ACC112 (cell line): ENCODE measurements at regions not wholly inside any gene's neighbourhood (a gene's known extent, or its start where the extent isn't known, plus 50 kb on each side); places are given as distances from the start of the nearest gene placed in this dataset.

Experiments used
- H2AFZ ChIP-seq: fragments of 200-600 bp; sonication (generic); one replicate; pipeline ENCODE4 v1.6.0; 2017; ENCODE audit warnings: antibody characterized with exemption, low read length; ENCODE audit not compliant: unreplicated experiment
- H3K27ac ChIP-seq: fragments of 200-600 bp; sonication (generic); 2 replicates; pipeline ENCODE4 v1.5.1; 2014; ENCODE audit warnings: low read depth, mild to moderate bottlenecking, antibody characterized with exemption, low read length, moderate library complexity
- H3K27me3 ChIP-seq: fragments of 200-600 bp; sonication (generic); 2 replicates; pipeline ENCODE4 v1.6.1; 2014; ENCODE audit warnings: mild to moderate bottlenecking, antibody characterized with exemption, low read length, moderate library complexity, mixed read lengths; ENCODE audit not compliant: insufficient read depth
- H3K36me3 ChIP-seq: fragments of 200-600 bp; sonication (generic); 2 replicates; pipeline ENCODE4 v1.6.1; 2016; ENCODE audit warnings: mild to moderate bottlenecking, antibody characterized with exemption, low read length, moderate library complexity, mixed read lengths; ENCODE audit not compliant: insufficient read depth
- H3K4me1 ChIP-seq: fragments of 200-600 bp; sonication (generic); one replicate; pipeline ENCODE4 v1.6.1; 2016; ENCODE audit warnings: low read length, mixed read lengths; ENCODE audit not compliant: insufficient read depth, unreplicated experiment, control insufficient read depth
- H3K4me3 ChIP-seq: fragments of 200-600 bp; sonication (generic); 2 replicates; pipeline ENCODE4 v1.5.1; 2014; ENCODE audit warnings: mild to moderate bottlenecking, low read depth, low read length
- H3K79me2 ChIP-seq: fragments of 200-600 bp; sonication (generic); one replicate; pipeline ENCODE4 v1.6.0; 2016; ENCODE audit warnings: low read length; ENCODE audit not compliant: control insufficient read depth, unreplicated experiment, insufficient read depth

DNA sequence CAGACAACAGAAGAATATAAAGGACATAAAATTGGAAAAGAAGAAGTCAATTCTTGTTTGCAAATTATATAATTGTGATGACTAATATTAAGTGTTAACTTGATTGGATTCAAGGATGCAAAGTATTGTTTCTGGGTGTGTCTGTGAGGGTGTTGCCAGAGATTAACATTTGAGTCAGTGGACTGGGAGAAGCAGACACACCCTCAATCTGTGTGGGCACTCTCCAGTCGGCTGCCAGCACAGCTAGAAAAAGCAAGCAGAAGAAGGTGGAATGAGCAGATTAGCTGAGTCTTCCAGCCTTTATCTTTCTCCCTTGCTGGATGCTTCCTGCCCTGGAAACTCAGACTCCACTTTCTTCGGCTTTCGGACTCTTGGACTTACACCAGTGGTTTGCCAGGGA, 51.7 kb downstream of the UBE2NL start:
- H2AFZ ChIP-seq, result no peak overlapping the region
- H3K27ac ChIP-seq, result no peak overlapping the region
- no peaks in the 10 kb centered on the region for H3K4me1 ChIP-seq
- H3K27me3 ChIP-seq, result no peaks in the 10 kb centered on the region
- no peaks in the 10 kb centered on the region for H3K36me3 ChIP-seq
- H3K4me3 ChIP-seq, result no peak overlapping the region
- no peaks in the 10 kb centered on the region for H3K79me2 ChIP-seq

- H3K27me3 ChIP-seq, result no peaks in the 10 kb centered on the region
Measured at GRCh38 chrX:143940119-143940518, 56.2 kb downstream of the UBE2NL start.

DNA sequence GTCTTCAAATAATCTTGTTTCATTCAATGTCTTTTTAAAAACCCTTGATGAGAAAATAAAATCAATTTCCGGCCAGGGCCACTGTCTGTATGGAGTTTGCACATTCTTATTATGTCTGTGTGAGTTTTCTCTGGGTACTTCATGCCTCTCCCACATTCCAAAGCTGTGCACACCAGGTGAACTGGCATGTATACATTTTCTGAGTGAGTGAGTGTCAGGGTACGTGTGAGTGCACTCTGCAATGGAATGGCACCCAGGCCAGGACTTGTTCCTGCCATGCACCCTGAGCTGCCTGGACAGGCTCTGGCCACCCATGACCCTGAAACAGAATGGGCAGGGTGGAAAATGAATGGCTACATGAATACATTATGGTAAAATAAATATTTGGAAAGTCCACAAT, 61.3 kb downstream of the UBE2NL start:
- no peak overlapping the region for H3K27ac ChIP-seq
- no peaks in the 10 kb centered on the region for H3K4me1 ChIP-seq
- H3K79me2 ChIP-seq, result no peaks in the 10 kb centered on the region
- no peaks in the 10 kb centered on the region for H3K27me3 ChIP-seq
- H2AFZ ChIP-seq, result no peak overlapping the region
- H3K4me3 ChIP-seq, result no peak overlapping the region
- H3K36me3 ChIP-seq, result no peaks in the 10 kb centered on the region

More at GRCh38 chrX:143940119-143940518, 56.2 kb downstream of the UBE2NL start:
- H3K4me3 ChIP-seq, result no peak overlapping the region
- no peaks in the 10 kb centered on the region for H3K79me2 ChIP-seq
- no peak overlapping the region for H3K27ac ChIP-seq
- no peaks in the 10 kb centered on the region for H3K4me1 ChIP-seq
- H2AFZ ChIP-seq, result no peak overlapping the region
- no peaks in the 10 kb centered on the region for H3K36me3 ChIP-seq

DNA sequence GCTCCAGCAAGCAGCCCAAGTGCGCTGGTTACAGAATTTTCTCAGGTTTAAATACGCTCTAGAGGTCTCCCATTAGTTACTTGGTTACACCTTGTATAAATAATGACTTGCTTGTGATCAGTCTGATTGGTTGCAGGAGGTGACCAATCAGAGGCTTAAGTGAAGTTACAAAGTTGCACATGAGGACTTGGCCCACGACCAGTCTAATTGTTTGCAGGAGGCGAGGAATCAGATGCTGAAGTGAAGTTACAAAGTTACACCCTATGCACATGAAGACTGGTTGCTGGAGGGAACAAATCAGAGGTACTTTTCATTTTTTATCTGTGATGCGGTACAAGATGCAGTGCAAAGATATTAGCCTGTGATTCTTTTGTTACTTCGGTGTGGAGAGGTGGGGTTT, 80.7 kb downstream of the UBE2NL start:
- no peaks in the 10 kb centered on the region for H3K79me2 ChIP-seq
- H3K27me3 ChIP-seq, result no peaks in the 10 kb centered on the region

GRCh38 chrX:143988356-143988755, 104.5 kb downstream of the UBE2NL start:
- no peaks in the 10 kb centered on the region for H3K4me1 ChIP-seq
- no peaks in the 10 kb centered on the region for H3K36me3 ChIP-seq
- H3K27ac ChIP-seq, result no peak overlapping the region
- H3K79me2 ChIP-seq, result no peaks in the 10 kb centered on the region
- no peak overlapping the region for H2AFZ ChIP-seq
- H3K27me3 ChIP-seq, result no peaks in the 10 kb centered on the region
- H3K4me3 ChIP-seq, result no peak overlapping the region

More for the DNA sequence above, 80.7 kb downstream of the UBE2NL start:
- Histone ChIP-seq H3K36me3 (no peaks in the 10 kb centered on the region), H3K4me1 (no peaks in the 10 kb centered on the region), H3K27ac (no peak overlapping the region), H2AFZ (no peak overlapping the region), H3K4me3 (no peak overlapping the region)

- no peak overlapping the region for H2AFZ ChIP-seq
- no peak overlapping the region for H3K27ac ChIP-seq
- H3K4me3 ChIP-seq, result no peak overlapping the region
- no peaks in the 10 kb centered on the region for H3K79me2 ChIP-seq
- H3K4me1 ChIP-seq, result no peaks in the 10 kb centered on the region
- no peaks in the 10 kb centered on the region for H3K27me3 ChIP-seq
- no peaks in the 10 kb centered on the region for H3K36me3 ChIP-seq
Measured at GRCh38 chrX:143994206-143994605, 110.3 kb downstream of the UBE2NL start.

DNA sequence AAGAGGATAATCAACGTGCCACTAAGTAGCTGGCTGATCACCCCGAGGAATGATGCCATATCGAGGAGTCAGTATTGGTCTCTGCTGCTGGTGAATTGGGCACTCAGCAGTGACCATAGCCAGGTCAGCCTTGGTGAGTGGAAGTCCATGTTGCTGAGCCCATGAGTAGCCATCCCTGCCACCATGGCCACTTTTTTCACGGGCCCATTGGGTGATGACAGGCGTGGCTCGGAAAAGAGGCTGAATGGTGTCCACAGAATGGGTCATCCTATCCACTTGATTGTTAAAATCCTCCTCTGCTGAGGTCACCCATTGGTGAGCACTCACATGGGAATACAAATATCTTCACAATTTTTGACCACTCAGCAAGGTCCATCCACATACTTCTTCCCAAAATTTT, 114.4 kb downstream of the UBE2NL start:
- Histone ChIP-seq H3K36me3 (no peaks in the 10 kb centered on the region), H3K4me3 (no peak overlapping the region), H3K27me3 (no peaks in the 10 kb centered on the region), H3K4me1 (no peaks in the 10 kb centered on the region), H3K79me2 (no peaks in the 10 kb centered on the region), H2AFZ (no peak overlapping the region), H3K27ac (no peak overlapping the region)

DNA sequence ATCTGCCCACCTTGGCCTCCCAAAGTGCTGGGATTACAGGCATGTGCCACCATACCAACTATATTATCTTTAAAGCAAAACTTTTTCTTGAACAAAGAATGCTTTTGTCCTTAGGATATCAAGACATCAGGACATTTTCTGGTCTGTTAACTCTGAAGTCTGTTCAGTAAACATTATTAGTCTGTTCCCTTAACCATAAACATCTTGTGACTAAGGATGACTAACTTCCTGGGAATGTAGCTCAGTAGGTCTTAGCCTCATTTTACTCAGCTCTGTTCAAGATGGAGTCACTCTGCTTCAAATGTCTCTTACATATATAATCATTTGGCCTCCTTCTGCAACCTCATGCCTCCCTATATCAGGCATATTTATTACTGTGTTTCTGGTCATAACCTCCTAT, 122.9 kb downstream of the UBE2NL start:
- H3K79me2 ChIP-seq, result no peaks in the 10 kb centered on the region
- H3K27ac ChIP-seq, result peak overlapping the region; percentile 38; the same call in 1 of the 2 replicates
- H3K27me3 ChIP-seq, result no peaks in the 10 kb centered on the region
- no peak overlapping the region for H3K4me3 ChIP-seq
- no peaks in the 10 kb centered on the region for H3K36me3 ChIP-seq
- H3K4me1 ChIP-seq, result peaks cover 3% of the 10 kb centered on the region
- H2AFZ ChIP-seq, result no peak overlapping the region

GRCh38 chrX:144040793-144041192, 156.9 kb downstream of the UBE2NL start:
- H3K27ac ChIP-seq, result no peak overlapping the region
- H3K27me3 ChIP-seq, result no peaks in the 10 kb centered on the region
- no peaks in the 10 kb centered on the region for H3K79me2 ChIP-seq
- no peak overlapping the region for H2AFZ ChIP-seq
- H3K36me3 ChIP-seq, result no peaks in the 10 kb centered on the region
- H3K4me3 ChIP-seq, result no peak overlapping the region
- H3K4me1 ChIP-seq, result no peaks in the 10 kb centered on the region

GRCh38 chrX:144042271-144042670, 158.4 kb downstream of the UBE2NL start:
- Histone ChIP-seq H3K27ac (no peak overlapping the region), H3K4me3 (no peak overlapping the region), H2AFZ (no peak overlapping the region), H3K4me1 (no peaks in the 10 kb centered on the region), H3K36me3 (no peaks in the 10 kb centered on the region), H3K27me3 (no peaks in the 10 kb centered on the region), H3K79me2 (no peaks in the 10 kb centered on the region)

GRCh38 chrX:144075432-144075831, 191.6 kb downstream of the UBE2NL start:
- no peaks in the 10 kb centered on the region for H3K36me3 ChIP-seq
- H3K4me1 ChIP-seq, result no peaks in the 10 kb centered on the region
- no peak overlapping the region for H2AFZ ChIP-seq
- H3K27me3 ChIP-seq, result no peaks in the 10 kb centered on the region
- no peak overlapping the region for H3K27ac ChIP-seq
- H3K79me2 ChIP-seq, result no peaks in the 10 kb centered on the region
- no peak overlapping the region for H3K4me3 ChIP-seq
